ENCODE measurements at regions not wholly inside any gene's neighbourhood (a gene's known extent, or its start where the extent isn't known, plus 50 kb on each side); places are given as distances from the start of the nearest gene placed in this dataset.
A peak's percentile ranks its signal among the peaks of the same experiment; 100 is the strongest.
"Not testable (repeated sequence)": the region's sequence is repeated elsewhere in the genome, so short reads cannot be mapped to it uniquely, and the experiment has no call there.

DNA sequence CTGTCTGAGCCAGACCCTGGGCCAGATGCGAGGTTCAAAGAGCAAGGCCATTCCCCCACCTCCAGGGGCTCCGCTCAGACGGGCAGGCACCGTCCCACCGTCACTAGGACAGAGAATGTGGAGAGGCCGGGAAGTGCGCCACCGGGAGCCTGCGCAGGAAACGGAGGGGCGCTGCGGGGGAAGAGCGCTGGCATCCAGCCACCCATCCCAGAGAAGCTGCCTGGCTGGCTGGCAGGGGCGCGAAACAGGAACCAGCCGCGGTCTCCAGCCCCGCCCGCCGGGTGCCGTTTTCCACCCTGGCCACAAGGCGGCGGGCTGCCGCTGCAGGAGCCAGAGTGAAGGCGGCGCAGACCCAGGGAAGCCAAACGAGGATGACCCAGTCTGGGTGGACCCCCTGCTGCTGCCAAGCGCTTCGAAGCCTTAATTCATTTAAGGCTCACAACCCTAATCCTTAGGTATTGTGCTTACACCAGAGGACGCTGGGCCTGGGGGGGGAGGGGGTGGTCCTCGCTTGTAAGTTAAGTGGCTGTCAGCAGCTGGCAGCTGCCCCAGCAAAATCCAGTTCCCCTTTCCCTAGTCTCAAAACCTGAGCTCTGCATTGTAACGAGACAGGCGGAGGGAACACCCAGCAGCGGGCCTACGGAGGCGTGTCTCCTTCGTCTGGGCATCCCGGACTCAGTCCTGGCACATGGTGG lies 114.8 kb upstream of the SMURF2 start:
- H3K9me3 ChIP-seq; H3K36me3 ChIP-seq (replicated peaks in 1 of 2; ENCODE audit: insufficient read depth in 1 of 2, low read depth in 2 of 2); intact Hi-C loops (cut with DNase I); H3K4me3 ChIP-seq; H3K27me3 ChIP-seq: not testable (repeated sequence)
- DNase-seq, result peak; percentile 74 to 81 (median 76)
- ATAC-seq, result peak; percentile 63
- peak overlapping the region in 2 of 4 donors; percentile 35 to 63 for H3K27ac ChIP-seq
- H3K4me1 ChIP-seq, result peaks cover 62% of the 10 kb centered on the region
- peak in 1 of 3 donors; percentile 19 for TF ChIP-seq POLR2A (IDR thresholded peaks at IDR 0.05)
- TF ChIP-seq, protein P1, sequence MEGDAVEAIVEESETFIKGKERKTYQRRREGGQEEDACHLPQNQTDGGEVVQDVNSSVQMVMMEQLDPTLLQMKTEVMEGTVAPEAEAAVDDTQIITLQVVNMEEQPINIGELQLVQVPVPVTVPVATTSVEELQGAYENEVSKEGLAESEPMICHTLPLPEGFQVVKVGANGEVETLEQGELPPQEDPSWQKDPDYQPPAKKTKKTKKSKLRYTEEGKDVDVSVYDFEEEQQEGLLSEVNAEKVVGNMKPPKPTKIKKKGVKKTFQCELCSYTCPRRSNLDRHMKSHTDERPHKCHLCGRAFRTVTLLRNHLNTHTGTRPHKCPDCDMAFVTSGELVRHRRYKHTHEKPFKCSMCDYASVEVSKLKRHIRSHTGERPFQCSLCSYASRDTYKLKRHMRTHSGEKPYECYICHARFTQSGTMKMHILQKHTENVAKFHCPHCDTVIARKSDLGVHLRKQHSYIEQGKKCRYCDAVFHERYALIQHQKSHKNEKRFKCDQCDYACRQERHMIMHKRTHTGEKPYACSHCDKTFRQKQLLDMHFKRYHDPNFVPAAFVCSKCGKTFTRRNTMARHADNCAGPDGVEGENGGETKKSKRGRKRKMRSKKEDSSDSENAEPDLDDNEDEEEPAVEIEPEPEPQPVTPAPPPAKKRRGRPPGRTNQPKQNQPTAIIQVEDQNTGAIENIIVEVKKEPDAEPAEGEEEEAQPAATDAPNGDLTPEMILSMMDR (IDR thresholded peaks at IDR 0.05), result peak; percentile 85 to 97 (median 92)
- 2 to 9% methylated on average over 20 to 38 of the region's 38 CpGs for WGBS, 2 donors

DNA sequence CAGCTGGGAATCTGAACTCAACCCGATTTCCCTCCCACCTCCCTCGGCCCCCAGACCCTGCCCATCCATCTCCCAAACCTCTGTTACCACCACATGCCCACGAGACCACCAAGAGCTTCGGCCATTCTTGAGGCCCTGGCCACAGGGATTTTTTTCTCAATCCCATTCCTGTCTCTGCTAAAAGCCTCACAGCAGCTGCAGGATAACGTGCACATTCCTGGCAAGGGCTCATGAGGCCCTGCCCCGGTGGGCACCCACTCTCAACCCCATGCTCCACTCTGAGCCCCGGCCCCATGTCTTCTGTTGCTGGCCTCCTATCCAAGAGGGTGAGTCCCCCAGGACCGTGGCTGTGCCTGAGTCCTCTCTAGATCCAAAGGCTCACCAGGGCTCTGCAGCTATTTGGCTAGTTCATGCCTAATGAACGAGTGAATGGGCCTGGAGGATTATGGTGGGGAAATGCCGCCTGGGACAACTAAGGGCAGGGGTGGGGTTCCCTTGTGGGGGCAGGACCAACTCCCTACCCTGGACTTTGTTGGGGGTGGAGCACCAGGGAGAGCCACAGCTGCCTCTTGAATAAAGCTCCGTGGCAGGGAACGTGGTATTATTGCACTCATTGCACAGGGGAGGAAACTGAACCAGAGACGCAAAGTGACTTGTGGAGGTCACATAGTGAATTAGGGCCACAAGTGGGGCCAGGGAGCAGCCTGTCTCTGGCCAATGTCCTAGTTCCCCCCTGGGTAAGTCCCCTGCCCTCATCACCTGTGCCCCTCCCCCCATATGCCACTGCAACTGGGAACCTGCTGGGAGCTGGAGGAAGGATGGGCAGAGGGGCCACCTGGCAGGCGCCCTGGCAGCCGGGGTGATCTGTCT lies 113.8 kb upstream of the SMURF2 start:
- no peak for ATAC-seq

DNA sequence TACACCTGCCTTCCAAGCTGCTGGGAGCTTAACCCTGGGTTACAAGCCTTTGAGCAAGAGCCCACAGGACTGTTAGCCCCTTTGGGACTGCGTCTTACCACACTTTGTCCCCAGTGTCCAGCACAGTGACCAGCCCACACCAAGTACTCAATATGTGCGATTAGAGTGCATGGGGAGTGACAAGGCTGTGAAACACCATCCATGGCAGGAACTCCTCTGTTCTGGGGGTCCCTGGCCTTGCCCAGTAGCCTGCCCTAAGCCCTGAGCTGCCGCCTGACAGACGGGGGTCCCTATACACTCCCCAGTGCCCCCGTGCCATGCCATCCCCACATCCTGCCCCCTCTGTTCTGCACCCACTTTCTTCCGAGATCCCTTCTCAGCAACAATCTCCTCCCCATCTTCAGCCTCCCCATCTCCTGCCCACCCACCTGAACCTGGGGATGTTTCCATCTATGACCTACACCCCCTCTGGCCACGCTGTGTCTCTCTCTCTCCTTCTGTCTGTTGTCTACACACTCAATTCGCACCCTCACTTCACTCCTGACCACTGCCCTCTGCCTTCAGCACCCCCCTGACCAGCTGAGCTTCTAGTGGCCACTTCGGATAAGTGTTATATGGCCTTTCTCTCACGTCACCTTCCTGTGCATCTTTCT lies 112.9 kb upstream of the SMURF2 start:
- Histone ChIP-seq H3K27me3 (peaks cover 0 to 10% of the 10 kb centered on the region in 2 donors), H3K27ac (no peak overlapping the region), H3K4me3 (no peak overlapping the region), H3K9me3 (no peaks in the 10 kb centered on the region), H3K36me3 (replicated peaks in 1 of 2; ENCODE audit: insufficient read depth in 1 of 2, low read depth in 2 of 2) (no peaks in the 10 kb centered on the region), H3K4me1 (peaks cover 43% of the 10 kb centered on the region)
- no peak for DNase-seq
- no peak for ATAC-seq
- TF ChIP-seq POLR2A (IDR thresholded peaks at IDR 0.05), result no peak
- TF ChIP-seq, protein P1 (IDR thresholded peaks at IDR 0.05), result no peak
- intact Hi-C loops (cut with DNase I), result no loop called here
- 84 to 91% methylated on average over 10 of the region's 10 CpGs for WGBS, 2 donors

More for the DNA sequence above, 113.8 kb upstream of the SMURF2 start:
- WGBS, 2 donors, result 67 to 74% methylated on average over 15 of the region's 15 CpGs
- intact Hi-C loops (cut with DNase I), result no loop called here
- TF ChIP-seq, protein P1 (IDR thresholded peaks at IDR 0.05), result no peak
- no peak for TF ChIP-seq POLR2A (IDR thresholded peaks at IDR 0.05)
- Histone ChIP-seq H3K36me3 (replicated peaks in 1 of 2; ENCODE audit: insufficient read depth in 1 of 2, low read depth in 2 of 2) (no peaks in the 10 kb centered on the region), H3K4me3 (no peak overlapping the region), H3K4me1 (peaks cover 52% of the 10 kb centered on the region), H3K9me3 (no peaks in the 10 kb centered on the region), H3K27ac (peak overlapping the region in 1 of 4 donors; percentile 35), H3K27me3 (peaks cover 0 to 10% of the 10 kb centered on the region in 2 donors)
- DNase-seq, result no peak

DNA sequence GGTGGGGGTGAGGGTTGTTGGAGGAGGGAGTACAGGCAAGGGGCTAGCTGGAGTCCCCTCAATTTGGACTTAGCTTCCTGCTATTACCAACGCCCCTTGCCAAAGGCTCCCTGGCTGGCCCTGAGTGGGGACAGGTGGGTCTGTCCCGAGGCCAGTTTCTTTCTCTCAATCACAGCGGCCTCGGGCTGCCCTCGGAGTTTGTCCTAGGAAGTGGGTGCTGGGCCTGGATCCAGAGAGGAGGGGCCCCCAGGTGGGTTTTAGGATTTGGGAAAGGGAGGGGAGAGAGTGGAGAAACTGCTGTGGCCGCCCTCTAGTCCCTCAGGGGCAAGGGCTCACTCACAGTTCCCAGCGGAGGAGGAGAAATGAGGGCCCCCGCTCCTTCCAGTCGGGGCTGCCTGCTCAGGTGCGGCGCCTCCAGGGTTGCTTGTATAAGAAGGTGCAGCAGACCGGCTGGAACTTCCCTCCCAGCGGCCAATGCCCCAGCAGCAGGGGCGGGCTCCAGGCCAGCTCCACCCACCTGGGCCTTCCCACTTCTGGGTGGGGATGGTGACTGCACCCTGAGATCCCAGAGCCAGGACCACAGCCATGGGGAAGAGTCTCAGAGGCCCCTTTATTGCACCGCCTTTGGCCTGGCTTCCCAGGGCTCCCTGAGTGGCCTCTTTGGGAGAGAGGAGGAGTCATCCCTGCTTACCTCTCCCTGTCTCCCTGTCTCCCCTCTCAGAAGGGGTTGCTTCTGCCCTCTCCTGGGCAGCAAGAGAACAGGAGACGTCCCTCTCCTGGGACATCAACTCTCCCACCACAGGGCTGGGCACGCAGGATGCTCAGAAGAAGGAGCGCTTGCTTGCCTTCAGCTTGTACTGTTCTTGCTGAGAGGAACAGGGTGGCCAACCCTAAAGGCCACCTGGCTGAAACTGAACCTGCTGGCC lies 112.0 kb upstream of the SMURF2 start:
- ATAC-seq (no peak), DNase-seq (peak in 3 of 4 donors; percentile 74 to 91 (median 75))
- Histone ChIP-seq H3K27me3 (peaks cover 0 to 4% of the 10 kb centered on the region in 2 donors), H3K9me3 (no peaks in the 10 kb centered on the region), H3K27ac (no peak overlapping the region), H3K4me3 (no peak overlapping the region), H3K4me1 (peaks cover 34% of the 10 kb centered on the region), H3K36me3 (replicated peaks in 1 of 2; ENCODE audit: insufficient read depth in 1 of 2, low read depth in 2 of 2) (no peaks in the 10 kb centered on the region)
- WGBS, 2 donors, result 53 to 75% methylated on average over 9 to 18 of the region's 18 CpGs
- intact Hi-C loops (cut with DNase I), result no loop called here
- TF ChIP-seq POLR2A (IDR thresholded peaks at IDR 0.05), result peak in 1 of 3 donors; percentile 42
- TF ChIP-seq, protein P1 (IDR thresholded peaks at IDR 0.05), result peak in 2 of 7 experiments; percentile 12 to 34
